ENCODE measurements at regions not wholly inside any gene's neighbourhood (a gene's known extent, or its start where the extent isn't known, plus 50 kb on each side); places are given as distances from the start of the nearest gene placed in this dataset.
"Not testable (repeated sequence)": the region's sequence is repeated elsewhere in the genome, so short reads cannot be mapped to it uniquely, and the experiment has no call there.

DNA sequence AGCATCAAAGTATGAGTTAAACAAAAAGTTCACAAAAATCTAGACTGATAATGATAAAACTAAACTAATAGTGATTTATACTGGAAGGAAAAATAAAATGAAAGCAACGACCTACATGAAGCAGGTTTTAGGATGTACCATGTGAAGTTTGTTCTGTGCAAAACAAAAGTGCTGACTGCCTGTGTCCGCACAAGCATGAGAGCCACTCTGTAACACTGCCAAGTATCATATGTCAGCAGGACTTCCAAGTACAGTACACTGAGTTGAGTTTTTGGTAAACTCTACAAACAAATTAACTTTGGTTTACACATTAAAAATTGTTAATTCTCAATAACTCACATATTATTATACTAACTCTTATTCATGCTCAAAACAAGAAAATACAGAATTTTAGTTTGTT lies 459.0 kb downstream of the PDGFC start (continued):
- TF ChIP-seq, protein P1, sequence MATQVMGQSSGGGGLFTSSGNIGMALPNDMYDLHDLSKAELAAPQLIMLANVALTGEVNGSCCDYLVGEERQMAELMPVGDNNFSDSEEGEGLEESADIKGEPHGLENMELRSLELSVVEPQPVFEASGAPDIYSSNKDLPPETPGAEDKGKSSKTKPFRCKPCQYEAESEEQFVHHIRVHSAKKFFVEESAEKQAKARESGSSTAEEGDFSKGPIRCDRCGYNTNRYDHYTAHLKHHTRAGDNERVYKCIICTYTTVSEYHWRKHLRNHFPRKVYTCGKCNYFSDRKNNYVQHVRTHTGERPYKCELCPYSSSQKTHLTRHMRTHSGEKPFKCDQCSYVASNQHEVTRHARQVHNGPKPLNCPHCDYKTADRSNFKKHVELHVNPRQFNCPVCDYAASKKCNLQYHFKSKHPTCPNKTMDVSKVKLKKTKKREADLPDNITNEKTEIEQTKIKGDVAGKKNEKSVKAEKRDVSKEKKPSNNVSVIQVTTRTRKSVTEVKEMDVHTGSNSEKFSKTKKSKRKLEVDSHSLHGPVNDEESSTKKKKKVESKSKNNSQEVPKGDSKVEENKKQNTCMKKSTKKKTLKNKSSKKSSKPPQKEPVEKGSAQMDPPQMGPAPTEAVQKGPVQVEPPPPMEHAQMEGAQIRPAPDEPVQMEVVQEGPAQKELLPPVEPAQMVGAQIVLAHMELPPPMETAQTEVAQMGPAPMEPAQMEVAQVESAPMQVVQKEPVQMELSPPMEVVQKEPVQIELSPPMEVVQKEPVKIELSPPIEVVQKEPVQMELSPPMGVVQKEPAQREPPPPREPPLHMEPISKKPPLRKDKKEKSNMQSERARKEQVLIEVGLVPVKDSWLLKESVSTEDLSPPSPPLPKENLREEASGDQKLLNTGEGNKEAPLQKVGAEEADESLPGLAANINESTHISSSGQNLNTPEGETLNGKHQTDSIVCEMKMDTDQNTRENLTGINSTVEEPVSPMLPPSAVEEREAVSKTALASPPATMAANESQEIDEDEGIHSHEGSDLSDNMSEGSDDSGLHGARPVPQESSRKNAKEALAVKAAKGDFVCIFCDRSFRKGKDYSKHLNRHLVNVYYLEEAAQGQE (IDR thresholded peaks at IDR 0.05; ENCODE audit: unreplicated experiment): no peak
- TF ChIP-seq POLR2AphosphoS5 (IDR thresholded peaks at IDR 0.05; ENCODE audit: low read depth) (no peak), CREB1 (CRISPR knock-in tag; IDR thresholded peaks at IDR 0.05; ENCODE audit: low read depth) (no peak), STAT1 (IDR thresholded peaks at IDR 0.05; ENCODE audit: unreplicated experiment) (no peak), EZH2 (IDR thresholded peaks at IDR 0.05; ENCODE audit: low read depth, unreplicated experiment) (no peak), ZNF114 (CRISPR knock-in tag; IDR thresholded peaks at IDR 0.05) (no peak), ZNF331 (CRISPR knock-in tag; IDR thresholded peaks at IDR 0.05; ENCODE audit: low read depth) (no peak), JUNB (IDR thresholded peaks at IDR 0.05; ENCODE audit: unreplicated experiment) (no peak)
- TF ChIP-seq, protein P2, sequence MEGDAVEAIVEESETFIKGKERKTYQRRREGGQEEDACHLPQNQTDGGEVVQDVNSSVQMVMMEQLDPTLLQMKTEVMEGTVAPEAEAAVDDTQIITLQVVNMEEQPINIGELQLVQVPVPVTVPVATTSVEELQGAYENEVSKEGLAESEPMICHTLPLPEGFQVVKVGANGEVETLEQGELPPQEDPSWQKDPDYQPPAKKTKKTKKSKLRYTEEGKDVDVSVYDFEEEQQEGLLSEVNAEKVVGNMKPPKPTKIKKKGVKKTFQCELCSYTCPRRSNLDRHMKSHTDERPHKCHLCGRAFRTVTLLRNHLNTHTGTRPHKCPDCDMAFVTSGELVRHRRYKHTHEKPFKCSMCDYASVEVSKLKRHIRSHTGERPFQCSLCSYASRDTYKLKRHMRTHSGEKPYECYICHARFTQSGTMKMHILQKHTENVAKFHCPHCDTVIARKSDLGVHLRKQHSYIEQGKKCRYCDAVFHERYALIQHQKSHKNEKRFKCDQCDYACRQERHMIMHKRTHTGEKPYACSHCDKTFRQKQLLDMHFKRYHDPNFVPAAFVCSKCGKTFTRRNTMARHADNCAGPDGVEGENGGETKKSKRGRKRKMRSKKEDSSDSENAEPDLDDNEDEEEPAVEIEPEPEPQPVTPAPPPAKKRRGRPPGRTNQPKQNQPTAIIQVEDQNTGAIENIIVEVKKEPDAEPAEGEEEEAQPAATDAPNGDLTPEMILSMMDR (conservative IDR thresholded peaks at IDR 0.05; ENCODE audit: low read depth in 2 of 2): no peak
- TF ChIP-seq, protein P3, sequence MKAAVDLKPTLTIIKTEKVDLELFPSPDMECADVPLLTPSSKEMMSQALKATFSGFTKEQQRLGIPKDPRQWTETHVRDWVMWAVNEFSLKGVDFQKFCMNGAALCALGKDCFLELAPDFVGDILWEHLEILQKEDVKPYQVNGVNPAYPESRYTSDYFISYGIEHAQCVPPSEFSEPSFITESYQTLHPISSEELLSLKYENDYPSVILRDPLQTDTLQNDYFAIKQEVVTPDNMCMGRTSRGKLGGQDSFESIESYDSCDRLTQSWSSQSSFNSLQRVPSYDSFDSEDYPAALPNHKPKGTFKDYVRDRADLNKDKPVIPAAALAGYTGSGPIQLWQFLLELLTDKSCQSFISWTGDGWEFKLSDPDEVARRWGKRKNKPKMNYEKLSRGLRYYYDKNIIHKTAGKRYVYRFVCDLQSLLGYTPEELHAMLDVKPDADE (IDR thresholded peaks at IDR 0.05): no peak

DNA sequence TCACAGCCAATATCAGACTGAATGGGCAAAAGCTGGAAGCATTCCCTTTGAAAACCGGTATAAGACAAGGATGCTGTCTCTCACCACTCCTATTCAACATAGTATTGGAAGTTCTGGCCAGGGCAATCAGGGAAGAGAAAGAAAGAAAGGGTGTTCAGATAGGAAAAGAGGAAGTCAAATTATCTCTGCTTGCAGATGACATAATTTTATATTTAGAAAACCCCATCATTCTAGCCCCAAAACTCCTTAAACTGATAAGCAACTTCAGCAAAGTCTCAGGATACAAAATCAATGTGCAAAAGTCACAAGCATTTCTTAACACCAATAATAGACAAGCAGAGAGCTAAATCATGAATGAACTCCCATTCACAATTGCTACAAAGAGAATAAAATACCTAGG lies 461.7 kb downstream of the PDGFC start:
- not testable (repeated sequence) for H4K20me1 ChIP-seq (replicated peaks; ENCODE audit: insufficient read depth); H3K36me3 ChIP-seq (ENCODE audit: insufficient read depth); H3K4me1 Mint-ChIP-seq; ATAC-seq; DNase-seq (ENCODE audit: low spot score); H3F3A ChIP-seq (replicated peaks; ENCODE audit: low read depth); H3K27me3 Mint-ChIP-seq (ENCODE audit: insufficient read depth, low read depth, poor library complexity); H3K36me3 Mint-ChIP-seq (ENCODE audit: low read depth); H3K27ac Mint-ChIP-seq; H3K79me2 ChIP-seq (replicated peaks; ENCODE audit: insufficient read depth); H2AFZ ChIP-seq; H3K4me3 ChIP-seq; H3K9me2 ChIP-seq (ENCODE audit: insufficient read depth); H3K27me3 ChIP-seq (ENCODE audit: insufficient read depth); H3K4me2 ChIP-seq; H3K27ac ChIP-seq (ENCODE audit: low read depth); H3K4me3 Mint-ChIP-seq; H3K9me3 Mint-ChIP-seq
- peaks cover 11% of the 10 kb centered on the region; the same call in 1 of the 2 replicates for H3K4me1 ChIP-seq (ENCODE audit: insufficient read depth)

Measured in GM23338 (cell line).